Dermis microvascular lymphatic vessel endothelial cell (primary cell): ENCODE measurements at regions not wholly inside any gene's neighbourhood (a gene's known extent, or its start where the extent isn't known, plus 50 kb on each side); places are given as distances from the start of the nearest gene placed in this dataset.

Experiments used
- DNase-seq, 2 donors: peaks; one replicate each; pipeline versions ENCODE4 v3.0.0 to v3.0.0-alpha.2; 2010; ENCODE audit warnings: low read depth in 2 of 2

GRCh38 chr2:14398641-14399040 is 233.9 kb upstream of the LRATD1 start:
- no peak for DNase-seq

- no peak for DNase-seq
Observed at GRCh38 chr2:14401873-14402272, 230.6 kb upstream of the LRATD1 start.

GRCh38 chr2:14408695-14409094 is 223.8 kb upstream of the LRATD1 start:
- DNase-seq: no peak

GRCh38 chr2:14417551-14417950 is 215.0 kb upstream of the LRATD1 start:
- no peak for DNase-seq

- no peak for DNase-seq
Observed at GRCh38 chr2:14418115-14418514, 214.4 kb upstream of the LRATD1 start.

- no peak for DNase-seq
Observed at GRCh38 chr2:14420851-14421250, 211.7 kb upstream of the LRATD1 start.

GRCh38 chr2:14422426-14422825 is 210.1 kb upstream of the LRATD1 start:
- no peak for DNase-seq

GRCh38 chr2:14423145-14423906 is 209.2 kb upstream of the LRATD1 start:
- no peak for DNase-seq

- DNase-seq: no peak
Observed at GRCh38 chr2:14424478-14425390, 207.8 kb upstream of the LRATD1 start.

- DNase-seq: no peak
Observed at GRCh38 chr2:14425869-14426268, 206.6 kb upstream of the LRATD1 start.

GRCh38 chr2:14428056-14428455 is 204.5 kb upstream of the LRATD1 start:
- peak in 1 of 2 donors; percentile 3 for DNase-seq

- no peak for DNase-seq
Observed at GRCh38 chr2:14433946-14434495, 198.5 kb upstream of the LRATD1 start.

GRCh38 chr2:14445670-14446069 is 186.8 kb upstream of the LRATD1 start:
- DNase-seq: no peak

- no peak for DNase-seq
Observed at GRCh38 chr2:14448340-14448739, 184.2 kb upstream of the LRATD1 start.

- no peak for DNase-seq
Observed at GRCh38 chr2:14451312-14451711, 181.2 kb upstream of the LRATD1 start.

GRCh38 chr2:14454202-14454601 is 178.3 kb upstream of the LRATD1 start:
- no peak for DNase-seq

- no peak for DNase-seq
Observed at GRCh38 chr2:14459786-14460325, 172.7 kb upstream of the LRATD1 start.

GRCh38 chr2:14475994-14476393 is 156.5 kb upstream of the LRATD1 start:
- DNase-seq: no peak

- DNase-seq: no peak
Observed at GRCh38 chr2:14479486-14479885, 153.0 kb upstream of the LRATD1 start.

- no peak for DNase-seq
Observed at GRCh38 chr2:14480120-14480519, 152.4 kb upstream of the LRATD1 start.

- DNase-seq: no peak
Observed at GRCh38 chr2:14480906-14481305, 151.6 kb upstream of the LRATD1 start.

GRCh38 chr2:14492920-14493503 is 139.5 kb upstream of the LRATD1 start:
- peak; percentile 12 to 84 for DNase-seq
